ENCODE measurements at regions not wholly inside any gene's neighbourhood (a gene's known extent, or its start where the extent isn't known, plus 50 kb on each side); places are given as distances from the start of the nearest gene placed in this dataset.

- Histone ChIP-seq H3K4me2 (no peak overlapping the region), H3K27ac (no peak overlapping the region), H3K4me1 (no peaks in the 10 kb centered on the region), H3K9me3 (no peaks in the 10 kb centered on the region), H3K4me3 (no peak overlapping the region)
- TF ChIP-seq JUN (IDR thresholded peaks at IDR 0.05), result no peak
- TF ChIP-seq, protein P1, sequence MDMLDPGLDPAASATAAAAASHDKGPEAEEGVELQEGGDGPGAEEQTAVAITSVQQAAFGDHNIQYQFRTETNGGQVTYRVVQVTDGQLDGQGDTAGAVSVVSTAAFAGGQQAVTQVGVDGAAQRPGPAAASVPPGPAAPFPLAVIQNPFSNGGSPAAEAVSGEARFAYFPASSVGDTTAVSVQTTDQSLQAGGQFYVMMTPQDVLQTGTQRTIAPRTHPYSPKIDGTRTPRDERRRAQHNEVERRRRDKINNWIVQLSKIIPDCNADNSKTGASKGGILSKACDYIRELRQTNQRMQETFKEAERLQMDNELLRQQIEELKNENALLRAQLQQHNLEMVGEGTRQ (IDR thresholded peaks at IDR 0.05), result peak; percentile 35; the same call in 1 of the 2 replicates
- WGBS (ENCODE audit: missing lambda C conversion rate), result 0% methylated on average over 1 of the region's 1 CpG
- DNase-seq (ENCODE audit: low read depth in 1 of 2, low spot score in 1 of 2) (no peak), FAIRE-seq (no peak), ATAC-seq (no peak)
- ChIA-PET CTCF (no interaction called here), POLR2A (no interaction called here)
Measured at GRCh38 chr7:113301983-113302382, 183.6 kb upstream of the SMIM30 start.

DNA sequence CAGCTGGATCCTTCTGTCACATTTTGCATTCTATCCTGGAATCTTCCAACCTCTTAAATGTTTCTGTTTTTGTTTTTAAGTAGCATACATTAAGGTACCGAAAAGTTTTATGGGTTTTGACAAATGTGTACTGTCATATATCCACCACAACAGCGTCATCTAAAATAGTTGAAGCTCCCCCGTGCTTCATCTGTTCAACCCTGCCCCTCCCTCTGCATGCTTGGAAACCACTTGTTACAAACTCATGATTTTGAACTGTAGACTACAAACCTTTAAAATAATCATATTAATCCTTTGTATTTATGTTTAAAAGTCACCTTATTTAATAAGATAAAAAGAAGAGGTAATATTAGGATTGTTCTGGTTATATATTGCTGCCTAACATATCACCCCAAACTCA, 182.8 kb upstream of the SMIM30 start:
- FAIRE-seq, result no peak
- no peak overlapping the region for H3K4me3 ChIP-seq
- WGBS (ENCODE audit: missing lambda C conversion rate), result 3% methylated on average over 3 of the region's 3 CpGs
- no peak for DNase-seq (ENCODE audit: low read depth in 1 of 2, low spot score in 1 of 2)
- TF ChIP-seq MAFK (IDR thresholded peaks at IDR 0.05; ENCODE audit: partially characterized antibody) (no peak), KDM1A (IDR thresholded peaks at IDR 0.05; ENCODE audit: low read depth) (no peak), JUNB (IDR thresholded peaks at IDR 0.05) (no peak), ZSCAN20 (CRISPR knock-in tag; IDR thresholded peaks at IDR 0.05) (no peak), TFCP2L1 (CRISPR knock-in tag; IDR thresholded peaks at IDR 0.05) (no peak), FOXS1 (CRISPR knock-in tag; IDR thresholded peaks at IDR 0.05) (no peak), HEYL (CRISPR knock-in tag; IDR thresholded peaks at IDR 0.05) (no peak), ELK1 (IDR thresholded peaks at IDR 0.05; ENCODE audit: low read depth, low read length) (no peak), SMC3 (IDR thresholded peaks at IDR 0.05) (no peak), RAD21 (conservative IDR thresholded peaks at IDR 0.05 in 1 of 2, IDR thresholded peaks at IDR 0.05 in 1 of 2) (no peak), CHD2 (IDR thresholded peaks at IDR 0.05; ENCODE audit: low read length, partially characterized antibody) (no peak), ATOH8 (CRISPR knock-in tag; IDR thresholded peaks at IDR 0.05; ENCODE audit: low read depth) (no peak), GATA3 (IDR thresholded peaks at IDR 0.05; ENCODE audit: borderline replicate concordance) (no peak), RNF2 (IDR thresholded peaks at IDR 0.05; ENCODE audit: borderline replicate concordance, low read depth) (no peak), NFE2L2 (conservative IDR thresholded peaks at IDR 0.05; ENCODE audit: low read length) (no peak), CBX2 (IDR thresholded peaks at IDR 0.05; ENCODE audit: borderline replicate concordance, low read depth) (no peak), CBX8 (IDR thresholded peaks at IDR 0.05) (no peak), SREBF2 (IDR thresholded peaks at IDR 0.05) (no peak)
- TF ChIP-seq, protein P2, sequence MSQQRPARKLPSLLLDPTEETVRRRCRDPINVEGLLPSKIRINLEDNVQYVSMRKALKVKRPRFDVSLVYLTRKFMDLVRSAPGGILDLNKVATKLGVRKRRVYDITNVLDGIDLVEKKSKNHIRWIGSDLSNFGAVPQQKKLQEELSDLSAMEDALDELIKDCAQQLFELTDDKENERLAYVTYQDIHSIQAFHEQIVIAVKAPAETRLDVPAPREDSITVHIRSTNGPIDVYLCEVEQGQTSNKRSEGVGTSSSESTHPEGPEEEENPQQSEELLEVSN (IDR thresholded peaks at IDR 0.05; ENCODE audit: borderline replicate concordance, low read depth), result no peak
- ChIA-PET CTCF (no interaction called here), POLR2A (no interaction called here)
- H3K9me3 ChIP-seq, result no peaks in the 10 kb centered on the region
- no peak overlapping the region for H3K27ac ChIP-seq
- H3K4me2 ChIP-seq, result no peak overlapping the region
- ATAC-seq, result no peak
- H3K4me1 ChIP-seq, result no peaks in the 10 kb centered on the region

GRCh38 chr7:113299748-113300147, 181.4 kb upstream of the SMIM30 start:
- DNase-seq (ENCODE audit: low read depth in 1 of 2, low spot score in 1 of 2) (no peak), ATAC-seq (no peak), FAIRE-seq (no peak)
- TF ChIP-seq MAFK (IDR thresholded peaks at IDR 0.05; ENCODE audit: partially characterized antibody), result peak; percentile 80
- TF ChIP-seq NPAS2 (CRISPR knock-in tag; IDR thresholded peaks at IDR 0.05; ENCODE audit: borderline replicate concordance), result no peak
- H3K4me3 ChIP-seq, result no peak overlapping the region
- no peak overlapping the region for H3K4me2 ChIP-seq
- H3K27ac ChIP-seq, result no peak overlapping the region
- CTCF ChIA-PET, result no interaction called here
- POLR2A ChIA-PET, result no interaction called here
- no peaks in the 10 kb centered on the region for H3K9me3 ChIP-seq
- no peaks in the 10 kb centered on the region for H3K4me1 ChIP-seq

Measured in A549 (cell line).